ENCODE measurements at regions not wholly inside any gene's neighbourhood (a gene's known extent, or its start where the extent isn't known, plus 50 kb on each side); places are given as distances from the start of the nearest gene placed in this dataset.

DNA sequence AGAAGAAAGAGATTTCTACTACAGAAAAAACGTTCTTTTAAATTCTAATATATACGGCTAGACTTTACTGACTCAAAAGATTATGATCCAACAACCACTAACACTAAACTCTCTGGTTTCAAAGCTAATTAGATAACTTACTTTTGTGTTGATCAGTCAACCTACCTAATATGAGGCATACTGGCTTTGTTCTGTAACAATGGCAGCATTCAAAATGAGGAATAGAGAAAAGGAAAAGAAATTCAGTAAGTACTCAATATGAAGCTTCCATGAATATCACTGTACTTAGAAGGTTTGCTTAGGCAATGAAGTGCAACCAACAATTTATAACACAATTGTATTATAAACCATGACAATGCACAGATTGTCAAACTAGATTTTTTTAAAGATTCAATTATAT lies 430.5 kb upstream of the PMFBP1 start:
- Histone ChIP-seq H3K4me1 (no peaks in the 10 kb centered on the region), H3K4me3 (no peak overlapping the region), H3K36me3 (no peaks in the 10 kb centered on the region), H3K9me3 (no peaks in the 10 kb centered on the region), H3K27ac (no peak overlapping the region), H3K27me3 (no peaks in the 10 kb centered on the region)
- TF ChIP-seq POLR2AphosphoS5 (IDR thresholded peaks at IDR 0.05) (no peak), EP300 (IDR thresholded peaks at IDR 0.05) (no peak), POLR2A (IDR thresholded peaks at IDR 0.05) (no peak)
- TF ChIP-seq, protein P1, sequence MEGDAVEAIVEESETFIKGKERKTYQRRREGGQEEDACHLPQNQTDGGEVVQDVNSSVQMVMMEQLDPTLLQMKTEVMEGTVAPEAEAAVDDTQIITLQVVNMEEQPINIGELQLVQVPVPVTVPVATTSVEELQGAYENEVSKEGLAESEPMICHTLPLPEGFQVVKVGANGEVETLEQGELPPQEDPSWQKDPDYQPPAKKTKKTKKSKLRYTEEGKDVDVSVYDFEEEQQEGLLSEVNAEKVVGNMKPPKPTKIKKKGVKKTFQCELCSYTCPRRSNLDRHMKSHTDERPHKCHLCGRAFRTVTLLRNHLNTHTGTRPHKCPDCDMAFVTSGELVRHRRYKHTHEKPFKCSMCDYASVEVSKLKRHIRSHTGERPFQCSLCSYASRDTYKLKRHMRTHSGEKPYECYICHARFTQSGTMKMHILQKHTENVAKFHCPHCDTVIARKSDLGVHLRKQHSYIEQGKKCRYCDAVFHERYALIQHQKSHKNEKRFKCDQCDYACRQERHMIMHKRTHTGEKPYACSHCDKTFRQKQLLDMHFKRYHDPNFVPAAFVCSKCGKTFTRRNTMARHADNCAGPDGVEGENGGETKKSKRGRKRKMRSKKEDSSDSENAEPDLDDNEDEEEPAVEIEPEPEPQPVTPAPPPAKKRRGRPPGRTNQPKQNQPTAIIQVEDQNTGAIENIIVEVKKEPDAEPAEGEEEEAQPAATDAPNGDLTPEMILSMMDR (IDR thresholded peaks at IDR 0.05), result no peak
- DNase-seq, result no peak
- WGBS, 2 donors, result 89 to 92% methylated on average over 2 of the region's 2 CpGs
- intact Hi-C loops (cut with DNase I), result no loop called here

DNA sequence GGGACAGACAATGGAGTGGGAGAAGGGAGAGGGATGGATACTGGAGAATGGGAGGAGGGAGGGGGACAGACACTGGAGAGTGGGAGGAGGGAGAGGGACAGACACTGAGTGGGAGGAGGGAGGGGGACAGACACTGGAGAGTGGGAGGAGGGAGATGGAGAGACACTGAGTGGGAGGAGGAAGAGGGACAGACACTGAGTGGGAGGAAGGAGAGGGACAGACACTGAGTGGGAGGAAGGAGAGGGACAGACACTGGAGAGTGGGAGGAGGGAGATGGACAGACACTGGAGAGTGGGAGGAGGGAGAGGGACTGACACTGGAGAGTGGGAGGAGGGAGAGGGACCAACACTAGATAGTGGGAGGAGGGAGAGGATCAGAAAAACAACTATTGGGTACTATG lies 426.7 kb upstream of the PMFBP1 start:
- H3K27ac ChIP-seq, result no peak overlapping the region
- intact Hi-C loops (cut with DNase I), result no loop called here

DNA sequence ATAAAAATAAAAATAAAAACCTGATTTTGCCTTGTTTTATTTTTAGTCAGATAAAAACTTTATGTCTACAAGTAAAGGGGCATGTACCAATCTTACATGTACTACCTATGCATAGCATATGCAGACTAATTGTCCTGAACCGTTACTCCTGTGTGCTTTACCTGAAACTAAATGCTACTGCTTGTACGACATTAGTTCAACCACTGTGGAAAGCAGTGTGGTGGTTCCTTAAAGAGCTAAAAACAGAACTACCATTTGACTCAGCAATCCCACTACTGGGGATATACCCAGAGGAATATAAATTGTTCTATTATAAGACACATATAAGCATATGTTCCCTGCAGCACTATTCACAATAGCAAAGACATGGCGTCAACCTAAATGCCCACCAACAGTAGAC lies 426.0 kb upstream of the PMFBP1 start:
- Histone ChIP-seq H3K9me3 (no peaks in the 10 kb centered on the region), H3K36me3 (no peaks in the 10 kb centered on the region), H3K4me1 (no peaks in the 10 kb centered on the region), H3K4me3 (no peak overlapping the region), H3K27me3 (no peaks in the 10 kb centered on the region), H3K27ac (no peak overlapping the region)
- DNase-seq, result no peak
- 86 to 97% methylated on average over 3 of the region's 3 CpGs for WGBS, 2 donors
- intact Hi-C loops (cut with DNase I), result no loop called here
- TF ChIP-seq, protein P1 (IDR thresholded peaks at IDR 0.05), result no peak

More for the DNA sequence above, 426.7 kb upstream of the PMFBP1 start:
- Histone ChIP-seq H3K4me3 (no peak overlapping the region), H3K4me1 (no peaks in the 10 kb centered on the region), H3K27me3 (no peaks in the 10 kb centered on the region), H3K36me3 (no peaks in the 10 kb centered on the region), H3K9me3 (no peaks in the 10 kb centered on the region)
- no peak for DNase-seq
- TF ChIP-seq EP300 (IDR thresholded peaks at IDR 0.05) (no peak), POLR2AphosphoS5 (IDR thresholded peaks at IDR 0.05) (no peak), POLR2A (IDR thresholded peaks at IDR 0.05) (no peak)
- TF ChIP-seq, protein P1 (IDR thresholded peaks at IDR 0.05), result no peak

DNA sequence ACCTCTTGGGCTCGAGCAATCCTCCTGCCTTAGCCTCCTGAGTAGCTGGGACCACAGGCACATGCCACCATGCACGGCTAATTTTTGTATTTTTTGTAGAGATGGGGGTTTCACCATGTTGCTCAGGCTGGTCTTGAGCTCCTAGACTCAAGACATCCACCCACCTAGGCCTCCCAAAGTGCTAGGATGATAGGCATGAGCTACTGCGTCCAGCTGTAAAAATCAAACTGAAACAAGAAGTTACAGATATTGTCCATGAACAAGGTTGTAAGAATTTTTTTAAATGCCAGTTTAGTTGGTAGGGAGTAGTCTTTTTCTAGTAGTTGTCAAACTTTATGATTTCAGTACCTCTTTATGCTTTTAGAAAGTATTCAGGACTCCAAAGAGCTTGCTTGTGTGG lies 424.4 kb upstream of the PMFBP1 start:
- H3K27ac ChIP-seq, result no peak overlapping the region
- no peak overlapping the region for H3K4me3 ChIP-seq
- H3K36me3 ChIP-seq, result no peaks in the 10 kb centered on the region
- no peaks in the 10 kb centered on the region for H3K27me3 ChIP-seq
- intact Hi-C loops (cut with DNase I), result no loop called here
- 96 to 98% methylated on average over 3 of the region's 3 CpGs for WGBS, 2 donors
- H3K9me3 ChIP-seq, result no peaks in the 10 kb centered on the region
- H3K4me1 ChIP-seq, result no peaks in the 10 kb centered on the region
- TF ChIP-seq POLR2AphosphoS5 (IDR thresholded peaks at IDR 0.05) (no peak), POLR2A (IDR thresholded peaks at IDR 0.05) (no peak), EP300 (IDR thresholded peaks at IDR 0.05) (no peak)
- TF ChIP-seq, protein P1 (IDR thresholded peaks at IDR 0.05), result no peak
- DNase-seq, result no peak

DNA sequence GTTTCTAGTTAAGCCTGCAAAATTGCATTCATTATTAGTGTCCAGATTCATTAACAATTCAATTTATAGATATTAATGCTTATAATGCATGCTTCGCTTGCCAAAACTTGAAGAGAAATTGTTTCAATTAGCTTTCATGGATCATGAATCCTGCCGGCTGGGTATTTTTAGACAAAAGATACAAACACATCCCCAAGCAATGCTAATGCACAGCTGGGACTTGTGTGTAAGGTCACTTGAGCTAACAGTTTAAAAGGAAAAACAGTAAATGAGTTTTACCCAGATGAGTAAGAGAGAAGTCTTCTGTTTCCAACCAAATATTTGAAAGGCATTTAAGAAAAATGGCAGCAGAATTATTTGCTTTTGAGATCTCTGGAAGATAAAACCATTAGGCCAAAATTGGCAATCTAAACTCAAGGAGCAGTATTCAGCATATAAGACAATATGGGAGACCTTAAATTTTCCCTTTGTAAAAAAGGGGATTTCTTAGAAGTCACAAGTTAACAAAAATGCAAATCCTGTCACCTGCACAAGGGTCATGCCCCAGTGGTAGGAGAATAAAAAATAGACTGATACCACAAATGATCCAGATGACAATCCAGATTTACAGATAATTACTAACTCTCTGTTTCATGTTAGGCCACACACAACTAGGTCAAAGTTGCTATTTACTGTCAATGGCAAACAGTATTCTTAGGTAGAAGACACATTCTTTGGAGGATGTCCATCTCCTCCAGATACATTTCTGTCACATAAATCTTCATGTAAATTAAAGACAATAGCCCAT lies 418.4 kb upstream of the PMFBP1 start:
- Histone ChIP-seq H3K27ac (no peak overlapping the region), H3K27me3 (no peaks in the 10 kb centered on the region), H3K4me1 (no peaks in the 10 kb centered on the region), H3K36me3 (no peaks in the 10 kb centered on the region), H3K9me3 (no peaks in the 10 kb centered on the region), H3K4me3 (no peak overlapping the region)
- intact Hi-C loops (cut with DNase I), result no loop called here
- WGBS, 2 donors, result 65 to 97% methylated on average over 2 of the region's 2 CpGs
- DNase-seq, result no peak
- TF ChIP-seq POLR2A (IDR thresholded peaks at IDR 0.05) (no peak), POLR2AphosphoS5 (IDR thresholded peaks at IDR 0.05) (no peak), EP300 (IDR thresholded peaks at IDR 0.05) (no peak)
- TF ChIP-seq, protein P1 (IDR thresholded peaks at IDR 0.05), result no peak

Measured in sigmoid colon (tissue), 6 donors.